ENCODE measurements at regions not wholly inside any gene's neighbourhood (a gene's known extent, or its start where the extent isn't known, plus 50 kb on each side); places are given as distances from the start of the nearest gene placed in this dataset.

DNA sequence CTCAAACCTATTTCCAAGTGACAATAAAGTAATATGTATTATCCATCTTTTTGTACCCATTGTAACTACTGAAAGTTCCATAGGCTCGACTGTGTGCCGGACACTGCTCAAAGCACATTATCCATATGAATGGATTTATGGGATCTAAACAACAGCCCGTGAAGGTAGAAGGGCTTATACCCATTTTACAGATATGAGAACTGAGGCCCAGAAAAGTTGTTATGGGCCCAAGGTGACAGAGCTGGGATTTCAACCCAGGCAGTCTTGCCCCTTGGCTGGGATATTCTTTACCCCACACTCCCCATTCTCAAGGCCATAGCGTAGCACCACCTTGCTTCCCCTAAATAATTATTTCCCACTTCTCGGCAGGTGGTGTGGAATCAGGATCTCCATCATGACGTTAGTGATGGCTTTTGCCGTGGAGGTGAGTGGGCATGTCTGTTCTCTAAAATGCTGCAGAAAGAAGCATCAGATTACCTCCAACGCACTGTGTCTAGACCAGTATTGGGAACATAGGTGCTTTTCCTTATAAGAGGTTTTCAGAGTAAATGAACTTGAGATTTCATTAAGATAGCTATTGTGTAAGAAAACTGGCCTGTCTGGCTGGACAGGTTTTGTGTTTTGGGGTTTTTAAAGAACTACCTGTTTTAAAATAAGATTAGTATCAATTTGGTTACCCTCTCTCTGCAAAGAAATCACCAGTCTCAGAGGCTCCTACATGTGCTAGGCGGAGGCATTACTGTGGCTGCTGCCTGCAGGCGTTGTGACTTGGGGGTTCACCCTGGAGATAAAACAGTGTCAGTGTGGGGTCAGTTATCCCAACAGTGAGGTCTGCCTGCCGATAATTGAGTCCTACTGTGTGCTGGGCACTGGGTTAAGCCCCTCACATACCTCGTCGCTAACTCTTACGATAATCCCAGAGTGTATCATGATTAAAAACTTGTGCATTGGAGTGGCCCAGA is 85.1 kb upstream of the SDK1 start:
- FAIRE-seq = no peak
- DNase-seq (ENCODE audit: insufficient read length, low spot score) = no peak

DNA sequence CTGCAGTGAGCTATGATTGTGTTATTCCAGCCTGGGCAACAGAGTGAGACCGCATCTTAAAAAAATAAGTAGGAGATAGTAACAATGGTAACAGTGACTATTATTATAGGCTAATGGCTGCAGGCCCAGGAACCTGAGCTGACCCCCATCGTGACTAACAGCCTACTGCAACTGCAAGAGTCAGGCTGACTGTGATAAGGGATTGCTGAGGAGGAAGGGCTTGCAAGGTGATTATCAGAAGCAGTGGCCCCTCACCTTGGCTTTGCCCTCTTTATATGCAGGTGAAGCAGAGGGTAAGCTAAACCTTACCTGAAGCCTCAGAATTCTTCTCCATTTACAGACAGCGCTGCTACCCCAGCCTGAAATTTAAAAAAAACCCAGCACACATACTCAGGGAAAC is 83.9 kb upstream of the SDK1 start:
- DNase-seq (ENCODE audit: insufficient read length, low spot score) (no peak), FAIRE-seq (no peak)
- TF ChIP-seq POLR2AphosphoS5 (IDR thresholded peaks at IDR 0.05; ENCODE audit: low read depth, low read length) (no peak), POLR2A (IDR thresholded peaks at IDR 0.05; ENCODE audit: low read depth, low read length) (no peak), SPI1 (IDR thresholded peaks at IDR 0.05; ENCODE audit: low read depth, low read length) (no peak), POU2F2 (IDR thresholded peaks at IDR 0.05; ENCODE audit: low read depth, low read length) (no peak), TAF1 (IDR thresholded peaks at IDR 0.05; ENCODE audit: low read depth, low read length) (no peak), PAX5 (IDR thresholded peaks at IDR 0.05; ENCODE audit: insufficient read depth, low read length, severe bottlenecking) (no peak)

More for the DNA sequence above, 85.1 kb upstream of the SDK1 start:
- TF ChIP-seq POLR2A (IDR thresholded peaks at IDR 0.05; ENCODE audit: low read depth, low read length) = no peak
- no peak for TF ChIP-seq PAX5 (IDR thresholded peaks at IDR 0.05; ENCODE audit: insufficient read depth, low read length, severe bottlenecking)
- TF ChIP-seq SPI1 (IDR thresholded peaks at IDR 0.05; ENCODE audit: low read depth, low read length) = no peak
- TF ChIP-seq POU2F2 (IDR thresholded peaks at IDR 0.05; ENCODE audit: low read depth, low read length) = no peak
- no peak for TF ChIP-seq TAF1 (IDR thresholded peaks at IDR 0.05; ENCODE audit: low read depth, low read length)
- TF ChIP-seq POLR2AphosphoS5 (IDR thresholded peaks at IDR 0.05; ENCODE audit: low read depth, low read length) = no peak

DNA sequence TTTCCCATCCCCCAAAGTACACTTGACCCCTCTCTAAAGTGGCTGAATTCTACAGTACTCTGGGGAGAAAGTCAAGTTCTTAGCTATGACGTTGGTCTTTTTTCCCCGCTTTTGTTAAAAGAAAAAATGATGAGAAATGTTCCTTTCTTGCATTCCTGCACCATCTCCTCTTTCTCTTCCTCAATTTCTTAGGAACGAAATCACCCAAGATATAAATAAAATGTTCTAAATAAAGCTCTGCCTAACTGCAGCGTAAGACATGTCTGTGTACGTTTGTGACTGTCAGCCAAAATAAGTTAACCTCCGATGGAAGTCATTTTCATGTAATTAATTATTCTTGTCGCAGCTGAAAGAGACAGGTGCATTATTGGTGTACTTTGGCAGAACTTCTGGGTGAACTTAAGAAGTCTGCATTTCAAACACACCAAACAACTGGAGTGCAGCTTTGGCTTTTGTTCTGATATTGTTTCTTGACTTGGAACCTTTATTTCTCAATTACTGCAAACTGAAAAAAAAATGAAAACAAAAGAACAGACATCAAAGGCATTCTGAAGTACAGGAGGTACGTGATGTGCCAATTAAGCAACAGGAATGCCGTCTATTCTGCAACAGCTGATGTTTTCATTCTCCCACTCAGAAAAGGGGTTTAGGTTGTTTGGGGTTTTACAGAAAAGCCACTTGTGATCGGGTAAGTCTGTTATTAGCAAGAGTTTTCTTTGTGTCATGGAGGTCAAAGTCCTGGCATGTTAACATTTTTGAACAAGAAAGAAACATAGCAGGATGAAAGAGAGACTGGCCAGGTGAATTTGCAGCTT is 82.4 kb upstream of the SDK1 start:
- no peak for DNase-seq (ENCODE audit: insufficient read length, low spot score)
- no peak for FAIRE-seq
- TF ChIP-seq TAF1 (IDR thresholded peaks at IDR 0.05; ENCODE audit: low read depth, low read length) (no peak), SPI1 (IDR thresholded peaks at IDR 0.05; ENCODE audit: low read depth, low read length) (no peak), POU2F2 (IDR thresholded peaks at IDR 0.05; ENCODE audit: low read depth, low read length) (no peak), POLR2A (IDR thresholded peaks at IDR 0.05; ENCODE audit: low read depth, low read length) (no peak), POLR2AphosphoS5 (IDR thresholded peaks at IDR 0.05; ENCODE audit: low read depth, low read length) (no peak), PAX5 (IDR thresholded peaks at IDR 0.05; ENCODE audit: insufficient read depth, low read length, severe bottlenecking) (no peak)

DNA sequence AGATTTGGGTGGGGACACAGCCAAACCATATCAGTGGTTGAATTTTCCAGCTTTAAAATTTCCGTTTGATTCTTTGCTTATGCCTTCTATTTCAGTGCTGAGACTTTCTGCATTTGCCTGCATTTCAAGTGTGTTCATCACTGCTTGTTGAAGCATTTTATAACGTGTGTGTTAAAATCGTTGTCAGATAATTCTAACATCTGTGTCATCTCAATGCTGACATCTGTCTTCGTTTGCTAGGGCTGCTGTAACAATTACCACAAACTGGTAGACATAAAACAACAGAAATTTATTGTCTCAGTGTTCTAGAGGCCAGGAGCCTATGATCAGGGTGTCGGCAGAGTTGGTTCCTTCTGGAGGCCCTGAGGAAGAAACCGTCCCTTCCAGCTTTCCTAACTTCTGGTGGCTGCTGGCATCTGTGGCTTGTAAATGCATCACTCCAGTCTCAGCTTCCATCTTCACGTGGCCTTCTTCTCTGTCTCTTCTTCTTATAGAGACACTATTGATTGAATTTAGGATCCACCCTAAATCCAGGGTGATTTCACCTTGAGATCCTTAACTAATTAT is 71.1 kb upstream of the SDK1 start:
- TF ChIP-seq POLR2A (IDR thresholded peaks at IDR 0.05; ENCODE audit: low read depth, low read length) (no peak), PAX5 (IDR thresholded peaks at IDR 0.05; ENCODE audit: insufficient read depth, low read length, severe bottlenecking) (no peak), POU2F2 (IDR thresholded peaks at IDR 0.05; ENCODE audit: low read depth, low read length) (no peak), SPI1 (IDR thresholded peaks at IDR 0.05; ENCODE audit: low read depth, low read length) (no peak), TAF1 (IDR thresholded peaks at IDR 0.05; ENCODE audit: low read depth, low read length) (no peak), POLR2AphosphoS5 (IDR thresholded peaks at IDR 0.05; ENCODE audit: low read depth, low read length) (no peak)

DNA sequence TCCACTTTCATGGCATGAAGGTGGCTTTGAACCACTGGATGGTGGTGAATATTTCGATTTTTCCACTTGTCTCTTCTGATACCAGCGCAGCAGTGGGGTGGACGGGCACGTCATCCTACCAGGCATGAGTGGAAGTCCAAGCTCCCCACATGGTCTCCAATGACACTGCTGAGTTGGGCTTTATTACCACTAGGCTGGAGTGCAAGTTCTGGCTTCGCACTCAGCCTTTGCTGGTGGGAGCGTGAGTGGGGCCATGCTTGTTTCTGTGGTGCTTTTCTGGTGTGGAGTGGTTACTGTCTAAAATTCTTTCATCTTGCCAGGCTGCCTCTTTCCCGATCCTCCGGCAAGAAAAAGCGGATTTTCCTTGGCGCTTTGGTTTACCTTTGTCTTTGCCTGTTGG is 70.1 kb upstream of the SDK1 start:
- no peak for TF ChIP-seq PAX5 (IDR thresholded peaks at IDR 0.05; ENCODE audit: insufficient read depth, low read length, severe bottlenecking)
- TF ChIP-seq TAF1 (IDR thresholded peaks at IDR 0.05; ENCODE audit: low read depth, low read length) = no peak
- no peak for TF ChIP-seq POU2F2 (IDR thresholded peaks at IDR 0.05; ENCODE audit: low read depth, low read length)
- no peak for TF ChIP-seq SPI1 (IDR thresholded peaks at IDR 0.05; ENCODE audit: low read depth, low read length)
- no peak for TF ChIP-seq POLR2A (IDR thresholded peaks at IDR 0.05; ENCODE audit: low read depth, low read length)
- TF ChIP-seq POLR2AphosphoS5 (IDR thresholded peaks at IDR 0.05; ENCODE audit: low read depth, low read length) = no peak
- no peak for FAIRE-seq
- no peak for DNase-seq (ENCODE audit: insufficient read length, low spot score)

More for the DNA sequence above, 71.1 kb upstream of the SDK1 start:
- FAIRE-seq (no peak), DNase-seq (ENCODE audit: insufficient read length, low spot score) (no peak)

DNA sequence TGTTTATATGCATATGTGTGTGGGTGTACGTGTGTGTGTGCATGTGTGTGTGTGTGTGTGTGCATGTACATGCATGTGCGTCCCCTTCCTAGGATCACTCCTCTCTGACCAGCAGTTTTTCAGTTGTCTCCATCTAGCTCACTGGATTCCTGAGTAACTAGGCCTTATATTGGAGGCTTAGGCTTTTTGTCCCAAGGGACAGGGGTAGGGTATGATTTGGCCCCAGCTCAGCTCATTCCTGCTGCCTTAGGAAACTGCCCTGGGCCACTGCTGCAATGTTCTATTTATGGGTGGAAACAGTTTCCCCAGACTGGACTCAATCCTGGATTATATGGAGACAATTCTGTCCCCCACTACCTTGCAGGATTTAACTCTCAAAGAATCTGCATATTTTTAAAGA is 68.8 kb upstream of the SDK1 start:
- no peak for TF ChIP-seq TAF1 (IDR thresholded peaks at IDR 0.05; ENCODE audit: low read depth, low read length)
- no peak for TF ChIP-seq POLR2A (IDR thresholded peaks at IDR 0.05; ENCODE audit: low read depth, low read length)
- TF ChIP-seq POU2F2 (IDR thresholded peaks at IDR 0.05; ENCODE audit: low read depth, low read length) = no peak
- TF ChIP-seq POLR2AphosphoS5 (IDR thresholded peaks at IDR 0.05; ENCODE audit: low read depth, low read length) = no peak
- no peak for TF ChIP-seq SPI1 (IDR thresholded peaks at IDR 0.05; ENCODE audit: low read depth, low read length)
- no peak for TF ChIP-seq PAX5 (IDR thresholded peaks at IDR 0.05; ENCODE audit: insufficient read depth, low read length, severe bottlenecking)
- FAIRE-seq = no peak
- no peak for DNase-seq (ENCODE audit: insufficient read length, low spot score)

DNA sequence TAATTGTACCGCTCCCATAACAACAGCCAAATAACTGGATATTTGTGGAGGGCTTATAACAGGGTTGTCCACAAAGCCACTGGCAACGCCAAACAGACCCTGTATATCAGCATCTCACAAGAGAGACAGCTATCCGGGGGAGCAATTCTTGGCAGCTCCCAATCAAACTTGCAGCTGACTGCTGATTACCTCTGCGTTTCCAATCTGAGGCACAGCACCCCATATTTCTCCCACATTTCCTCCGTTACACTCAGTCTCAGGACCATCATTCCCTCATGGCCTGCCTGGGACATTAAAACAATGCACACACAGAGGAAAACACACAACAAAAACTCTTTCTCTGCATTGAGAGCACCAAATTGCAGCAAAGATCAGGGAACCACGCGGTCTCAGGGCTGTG is 67.8 kb upstream of the SDK1 start:
- FAIRE-seq = no peak
- TF ChIP-seq SPI1 (IDR thresholded peaks at IDR 0.05; ENCODE audit: low read depth, low read length) (no peak), POLR2AphosphoS5 (IDR thresholded peaks at IDR 0.05; ENCODE audit: low read depth, low read length) (no peak), TAF1 (IDR thresholded peaks at IDR 0.05; ENCODE audit: low read depth, low read length) (no peak), POU2F2 (IDR thresholded peaks at IDR 0.05; ENCODE audit: low read depth, low read length) (no peak), POLR2A (IDR thresholded peaks at IDR 0.05; ENCODE audit: low read depth, low read length) (no peak), PAX5 (IDR thresholded peaks at IDR 0.05; ENCODE audit: insufficient read depth, low read length, severe bottlenecking) (no peak)

DNA sequence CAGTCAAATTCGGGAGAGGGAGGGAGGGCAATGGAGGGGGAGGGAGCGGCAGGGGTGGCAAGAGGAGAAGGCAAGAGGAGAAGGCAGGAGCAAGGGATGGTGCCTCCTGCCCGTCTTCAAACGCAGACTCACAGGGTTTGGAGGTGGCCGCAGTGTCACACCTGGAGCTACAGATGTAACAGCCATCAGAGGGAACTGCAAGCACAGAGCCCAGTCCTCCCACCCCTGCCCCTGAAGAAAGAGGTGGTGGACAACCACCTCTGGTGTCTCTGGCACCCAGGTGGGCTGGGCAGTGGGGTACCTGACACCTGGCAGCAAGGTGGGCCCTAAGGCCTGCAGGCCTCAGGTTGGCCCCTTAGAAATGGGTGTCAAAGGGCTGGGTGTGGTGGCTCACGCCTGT is 67.0 kb upstream of the SDK1 start:
- no peak for FAIRE-seq
- DNase-seq (ENCODE audit: insufficient read length, low spot score) = no peak
- no peak for TF ChIP-seq TAF1 (IDR thresholded peaks at IDR 0.05; ENCODE audit: low read depth, low read length)

More for the DNA sequence above, 67.8 kb upstream of the SDK1 start:
- no peak for DNase-seq (ENCODE audit: insufficient read length, low spot score)

DNA sequence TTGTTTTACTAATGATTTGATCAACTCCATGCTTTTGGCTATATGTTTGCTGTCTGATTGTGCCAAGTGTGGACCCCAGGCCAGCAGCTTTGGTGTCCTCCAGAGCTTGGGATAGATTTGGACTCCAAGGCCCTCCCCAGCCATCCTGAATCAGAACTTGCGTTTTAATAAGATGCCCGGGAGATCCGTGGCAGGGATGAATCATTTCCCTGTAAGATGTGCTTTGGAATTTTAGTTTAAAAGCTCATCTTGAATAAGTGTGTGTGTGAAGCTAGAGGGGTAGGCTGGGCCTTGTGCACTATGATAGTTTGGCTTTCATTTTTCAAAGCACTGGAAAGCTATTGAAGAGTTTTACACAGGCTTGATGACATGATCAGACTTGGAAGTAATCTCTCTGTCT is 66.2 kb upstream of the SDK1 start:
- FAIRE-seq = no peak
- TF ChIP-seq POU2F2 (IDR thresholded peaks at IDR 0.05; ENCODE audit: low read depth, low read length) (no peak), TAF1 (IDR thresholded peaks at IDR 0.05; ENCODE audit: low read depth, low read length) (no peak), POLR2AphosphoS5 (IDR thresholded peaks at IDR 0.05; ENCODE audit: low read depth, low read length) (no peak), SPI1 (IDR thresholded peaks at IDR 0.05; ENCODE audit: low read depth, low read length) (no peak), PAX5 (IDR thresholded peaks at IDR 0.05; ENCODE audit: insufficient read depth, low read length, severe bottlenecking) (no peak), POLR2A (IDR thresholded peaks at IDR 0.05; ENCODE audit: low read depth, low read length) (no peak)
- DNase-seq (ENCODE audit: insufficient read length, low spot score) = no peak
